ENCODE measurements at regions not wholly inside any gene's neighbourhood (a gene's known extent, or its start where the extent isn't known, plus 50 kb on each side); places are given as distances from the start of the nearest gene placed in this dataset.
"Not testable (repeated sequence)": the region's sequence is repeated elsewhere in the genome, so short reads cannot be mapped to it uniquely, and the experiment has no call there.

GRCh38 chr17:19470530-19471261 is 59.7 kb downstream of the RNF112 start:
- no peak overlapping the region for H3K4me3 ChIP-seq (replicated peaks; ENCODE audit: low read depth, low read length)
- TF ChIP-seq, protein P1, sequence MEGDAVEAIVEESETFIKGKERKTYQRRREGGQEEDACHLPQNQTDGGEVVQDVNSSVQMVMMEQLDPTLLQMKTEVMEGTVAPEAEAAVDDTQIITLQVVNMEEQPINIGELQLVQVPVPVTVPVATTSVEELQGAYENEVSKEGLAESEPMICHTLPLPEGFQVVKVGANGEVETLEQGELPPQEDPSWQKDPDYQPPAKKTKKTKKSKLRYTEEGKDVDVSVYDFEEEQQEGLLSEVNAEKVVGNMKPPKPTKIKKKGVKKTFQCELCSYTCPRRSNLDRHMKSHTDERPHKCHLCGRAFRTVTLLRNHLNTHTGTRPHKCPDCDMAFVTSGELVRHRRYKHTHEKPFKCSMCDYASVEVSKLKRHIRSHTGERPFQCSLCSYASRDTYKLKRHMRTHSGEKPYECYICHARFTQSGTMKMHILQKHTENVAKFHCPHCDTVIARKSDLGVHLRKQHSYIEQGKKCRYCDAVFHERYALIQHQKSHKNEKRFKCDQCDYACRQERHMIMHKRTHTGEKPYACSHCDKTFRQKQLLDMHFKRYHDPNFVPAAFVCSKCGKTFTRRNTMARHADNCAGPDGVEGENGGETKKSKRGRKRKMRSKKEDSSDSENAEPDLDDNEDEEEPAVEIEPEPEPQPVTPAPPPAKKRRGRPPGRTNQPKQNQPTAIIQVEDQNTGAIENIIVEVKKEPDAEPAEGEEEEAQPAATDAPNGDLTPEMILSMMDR (IDR thresholded peaks at IDR 0.05; ENCODE audit: low read length, missing control alignments): no peak
- no peak for DNase-seq (ENCODE audit: low read depth)

GRCh38 chr17:19474405-19474804 is 59.2 kb upstream of the SLC47A1 start:
- not testable (repeated sequence) for H3K4me3 ChIP-seq (replicated peaks; ENCODE audit: low read depth, low read length); DNase-seq (ENCODE audit: low read depth)

DNA sequence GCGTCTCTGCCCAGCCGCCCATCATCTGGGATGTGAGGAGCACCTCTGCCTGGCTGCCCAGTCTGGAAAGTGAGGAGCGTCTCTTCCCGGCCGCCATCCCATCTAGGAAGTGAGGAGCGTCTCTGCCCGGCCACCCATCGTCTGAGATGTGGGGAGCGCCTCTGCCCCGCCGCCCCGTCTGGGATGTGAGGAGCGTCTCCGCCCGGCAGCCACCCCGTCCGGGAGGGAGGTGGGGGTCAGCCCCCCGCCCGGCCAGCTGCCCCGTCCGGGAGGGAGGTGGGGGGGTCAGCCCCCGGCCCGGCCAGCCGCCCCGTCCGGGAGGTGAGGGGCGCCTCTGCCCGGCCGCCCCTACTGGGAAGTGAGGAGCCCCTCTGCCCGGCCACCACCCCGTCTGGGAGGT is 57.9 kb upstream of the SLC47A1 start:
- not testable (repeated sequence) for DNase-seq (ENCODE audit: low read depth); H3K4me3 ChIP-seq (replicated peaks; ENCODE audit: low read depth, low read length)

GRCh38 chr17:19482576-19482975 is 51.1 kb upstream of the SLC47A1 start:
- DNase-seq (ENCODE audit: low read depth): peak; percentile 40

More at GRCh38 chr17:19482576-19482975, 51.1 kb upstream of the SLC47A1 start:
- no peak overlapping the region for H3K4me3 ChIP-seq (replicated peaks; ENCODE audit: low read depth, low read length)
- TF ChIP-seq, protein P1 (IDR thresholded peaks at IDR 0.05; ENCODE audit: low read length, missing control alignments): no peak
